ENCODE measurements at regions not wholly inside any gene's neighbourhood (a gene's known extent, or its start where the extent isn't known, plus 50 kb on each side); places are given as distances from the start of the nearest gene placed in this dataset.

- TF ChIP-seq POLR2A (IDR thresholded peaks at IDR 0.05) (no peak), POLR2AphosphoS5 (IDR thresholded peaks at IDR 0.05) (no peak), EP300 (IDR thresholded peaks at IDR 0.05) (no peak)
- TF ChIP-seq, protein P1, sequence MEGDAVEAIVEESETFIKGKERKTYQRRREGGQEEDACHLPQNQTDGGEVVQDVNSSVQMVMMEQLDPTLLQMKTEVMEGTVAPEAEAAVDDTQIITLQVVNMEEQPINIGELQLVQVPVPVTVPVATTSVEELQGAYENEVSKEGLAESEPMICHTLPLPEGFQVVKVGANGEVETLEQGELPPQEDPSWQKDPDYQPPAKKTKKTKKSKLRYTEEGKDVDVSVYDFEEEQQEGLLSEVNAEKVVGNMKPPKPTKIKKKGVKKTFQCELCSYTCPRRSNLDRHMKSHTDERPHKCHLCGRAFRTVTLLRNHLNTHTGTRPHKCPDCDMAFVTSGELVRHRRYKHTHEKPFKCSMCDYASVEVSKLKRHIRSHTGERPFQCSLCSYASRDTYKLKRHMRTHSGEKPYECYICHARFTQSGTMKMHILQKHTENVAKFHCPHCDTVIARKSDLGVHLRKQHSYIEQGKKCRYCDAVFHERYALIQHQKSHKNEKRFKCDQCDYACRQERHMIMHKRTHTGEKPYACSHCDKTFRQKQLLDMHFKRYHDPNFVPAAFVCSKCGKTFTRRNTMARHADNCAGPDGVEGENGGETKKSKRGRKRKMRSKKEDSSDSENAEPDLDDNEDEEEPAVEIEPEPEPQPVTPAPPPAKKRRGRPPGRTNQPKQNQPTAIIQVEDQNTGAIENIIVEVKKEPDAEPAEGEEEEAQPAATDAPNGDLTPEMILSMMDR (IDR thresholded peaks at IDR 0.05): no peak
These were observed 55.2 kb downstream of the IRX2 start for GRCh38 chr5:2696156-2696807.

Measured in suprapubic skin (tissue), 4 donors.